ENCODE measurements at regions not wholly inside any gene's neighbourhood (a gene's known extent, or its start where the extent isn't known, plus 50 kb on each side); places are given as distances from the start of the nearest gene placed in this dataset.

GRCh38 chr13:67829641-67830040 is 599.5 kb upstream of the PCDH9 start:
- Histone ChIP-seq H3K79me2 (ENCODE audit: control insufficient read depth, insufficient read depth, low read length) (no peaks in the 10 kb centered on the region), H3K4me3 (replicated peaks in 1 of 4; ENCODE audit: control extremely low read depth in 1 of 4, insufficient read depth in 1 of 4, low read depth in 3 of 4, low read length in 4 of 4) (no peak overlapping the region)

GRCh38 chr13:67827992-67828391 is 597.9 kb upstream of the PCDH9 start:
- no peak overlapping the region for H3K4me3 ChIP-seq (replicated peaks in 1 of 4; ENCODE audit: control extremely low read depth in 1 of 4, insufficient read depth in 1 of 4, low read depth in 3 of 4, low read length in 4 of 4)
- H4K20me1 ChIP-seq (ENCODE audit: control insufficient read depth, extremely low read depth, insufficient read depth, low read length): no peaks in the 10 kb centered on the region
- H3K36me3 ChIP-seq (ENCODE audit: control insufficient read depth, insufficient read depth, low read length): no peaks in the 10 kb centered on the region
- H3K9ac ChIP-seq (ENCODE audit: insufficient read depth, low read length): no peak overlapping the region
- no peak overlapping the region for H2AFZ ChIP-seq (ENCODE audit: low read length)
- H3K27ac ChIP-seq (ENCODE audit: insufficient read depth, low read length): no peak overlapping the region
- no peaks in the 10 kb centered on the region for H3K27me3 ChIP-seq (ENCODE audit: control insufficient read depth, insufficient read depth, low read length)
- H3K9me3 ChIP-seq (ENCODE audit: control insufficient read depth, insufficient read depth, low read depth, low read length): no peaks in the 10 kb centered on the region
- H3K4me1 ChIP-seq (ENCODE audit: control insufficient read depth, extremely low read depth, insufficient read depth, low read length): no peaks in the 10 kb centered on the region
- no peaks in the 10 kb centered on the region for H3K79me2 ChIP-seq (ENCODE audit: control insufficient read depth, insufficient read depth, low read length)
- TF ChIP-seq, protein P1, sequence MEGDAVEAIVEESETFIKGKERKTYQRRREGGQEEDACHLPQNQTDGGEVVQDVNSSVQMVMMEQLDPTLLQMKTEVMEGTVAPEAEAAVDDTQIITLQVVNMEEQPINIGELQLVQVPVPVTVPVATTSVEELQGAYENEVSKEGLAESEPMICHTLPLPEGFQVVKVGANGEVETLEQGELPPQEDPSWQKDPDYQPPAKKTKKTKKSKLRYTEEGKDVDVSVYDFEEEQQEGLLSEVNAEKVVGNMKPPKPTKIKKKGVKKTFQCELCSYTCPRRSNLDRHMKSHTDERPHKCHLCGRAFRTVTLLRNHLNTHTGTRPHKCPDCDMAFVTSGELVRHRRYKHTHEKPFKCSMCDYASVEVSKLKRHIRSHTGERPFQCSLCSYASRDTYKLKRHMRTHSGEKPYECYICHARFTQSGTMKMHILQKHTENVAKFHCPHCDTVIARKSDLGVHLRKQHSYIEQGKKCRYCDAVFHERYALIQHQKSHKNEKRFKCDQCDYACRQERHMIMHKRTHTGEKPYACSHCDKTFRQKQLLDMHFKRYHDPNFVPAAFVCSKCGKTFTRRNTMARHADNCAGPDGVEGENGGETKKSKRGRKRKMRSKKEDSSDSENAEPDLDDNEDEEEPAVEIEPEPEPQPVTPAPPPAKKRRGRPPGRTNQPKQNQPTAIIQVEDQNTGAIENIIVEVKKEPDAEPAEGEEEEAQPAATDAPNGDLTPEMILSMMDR (conservative IDR thresholded peaks at IDR 0.05 in 1 of 2, IDR thresholded peaks at IDR 0.05 in 1 of 2; ENCODE audit: low read depth in 1 of 2, low read length in 2 of 2): no peak
- TF ChIP-seq EZH2 (IDR thresholded peaks at IDR 0.05; ENCODE audit: low read length, missing control alignments): no peak
- peak in 1 of 2 donors; percentile 71 for DNase-seq (ENCODE audit: low read depth in 2 of 2)
- no peak overlapping the region for H3K4me2 ChIP-seq (ENCODE audit: extremely low read depth, insufficient read depth, low read length)

More at GRCh38 chr13:67829641-67830040, 599.5 kb upstream of the PCDH9 start:
- no peaks in the 10 kb centered on the region for H3K4me1 ChIP-seq (ENCODE audit: control insufficient read depth, extremely low read depth, insufficient read depth, low read length)
- H3K27ac ChIP-seq (ENCODE audit: insufficient read depth, low read length): no peak overlapping the region
- H2AFZ ChIP-seq (ENCODE audit: low read length): no peak overlapping the region
- no peaks in the 10 kb centered on the region for H3K27me3 ChIP-seq (ENCODE audit: control insufficient read depth, insufficient read depth, low read length)
- peak in 1 of 2 donors; percentile 52 for DNase-seq (ENCODE audit: low read depth in 2 of 2)
- H4K20me1 ChIP-seq (ENCODE audit: control insufficient read depth, extremely low read depth, insufficient read depth, low read length): no peaks in the 10 kb centered on the region
- no peak overlapping the region for H3K9ac ChIP-seq (ENCODE audit: insufficient read depth, low read length)
- no peaks in the 10 kb centered on the region for H3K9me3 ChIP-seq (ENCODE audit: control insufficient read depth, insufficient read depth, low read depth, low read length)
- no peak overlapping the region for H3K4me2 ChIP-seq (ENCODE audit: extremely low read depth, insufficient read depth, low read length)
- no peaks in the 10 kb centered on the region for H3K36me3 ChIP-seq (ENCODE audit: control insufficient read depth, insufficient read depth, low read length)
- no peak for TF ChIP-seq EZH2 (IDR thresholded peaks at IDR 0.05; ENCODE audit: low read length, missing control alignments)
- TF ChIP-seq, protein P1 (conservative IDR thresholded peaks at IDR 0.05 in 1 of 2, IDR thresholded peaks at IDR 0.05 in 1 of 2; ENCODE audit: low read depth in 1 of 2, low read length in 2 of 2): no peak

DNA sequence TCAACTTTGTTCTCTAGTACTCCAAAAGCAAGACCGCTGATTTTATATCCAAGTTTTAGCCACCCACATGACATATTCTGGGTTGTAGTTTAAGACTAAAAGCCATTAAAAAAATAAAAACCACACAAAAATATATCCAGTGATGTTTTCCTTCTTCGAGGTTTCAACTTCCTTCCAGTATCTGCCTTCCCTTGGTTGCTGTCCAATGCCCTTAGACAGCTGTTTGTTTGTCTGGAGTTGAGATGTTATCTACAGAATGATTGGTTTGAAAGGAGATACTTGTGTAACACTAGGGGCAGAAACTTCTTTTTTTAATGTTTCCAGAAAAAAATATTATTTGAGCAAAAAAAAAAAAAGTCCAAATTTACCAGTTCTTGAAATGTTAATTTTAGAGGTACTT is 591.5 kb upstream of the PCDH9 start:
- Histone ChIP-seq H3K4me1 (ENCODE audit: control insufficient read depth, extremely low read depth, insufficient read depth, low read length) (no peaks in the 10 kb centered on the region), H4K20me1 (ENCODE audit: control insufficient read depth, extremely low read depth, insufficient read depth, low read length) (no peaks in the 10 kb centered on the region), H3K79me2 (ENCODE audit: control insufficient read depth, insufficient read depth, low read length) (no peaks in the 10 kb centered on the region), H3K9me3 (ENCODE audit: control insufficient read depth, insufficient read depth, low read depth, low read length) (no peaks in the 10 kb centered on the region), H3K4me2 (ENCODE audit: extremely low read depth, insufficient read depth, low read length) (no peak overlapping the region), H3K4me3 (replicated peaks in 1 of 4; ENCODE audit: control extremely low read depth in 1 of 4, insufficient read depth in 1 of 4, low read depth in 3 of 4, low read length in 4 of 4) (no peak overlapping the region), H3K27me3 (ENCODE audit: control insufficient read depth, insufficient read depth, low read length) (no peaks in the 10 kb centered on the region), H2AFZ (ENCODE audit: low read length) (no peak overlapping the region), H3K9ac (ENCODE audit: insufficient read depth, low read length) (no peak overlapping the region), H3K27ac (ENCODE audit: insufficient read depth, low read length) (no peak overlapping the region), H3K36me3 (ENCODE audit: control insufficient read depth, insufficient read depth, low read length) (no peaks in the 10 kb centered on the region)
- no peak for DNase-seq (ENCODE audit: low read depth in 2 of 2)
- TF ChIP-seq EZH2 (IDR thresholded peaks at IDR 0.05; ENCODE audit: low read length, missing control alignments): no peak
- TF ChIP-seq, protein P1 (conservative IDR thresholded peaks at IDR 0.05 in 1 of 2, IDR thresholded peaks at IDR 0.05 in 1 of 2; ENCODE audit: low read depth in 1 of 2, low read length in 2 of 2): no peak

Measured in fibroblast of lung (primary cell).